GM15510 (cell line): ENCODE measurements at regions not wholly inside any gene's neighbourhood (a gene's known extent, or its start where the extent isn't known, plus 50 kb on each side); places are given as distances from the start of the nearest gene placed in this dataset.

Source experiments
- POLR2A ChIP-seq: IDR thresholded peaks from 3 replicates; pipeline ENCODE4 v1.6.1; 2011; ENCODE audit warnings: borderline replicate concordance; ENCODE audit not compliant: insufficient read length; ENCODE audit errors: extremely low read depth

- TF ChIP-seq POLR2A = no peak
These were observed 51.8 kb downstream of the ASCL4 start for GRCh38 chr12:107826276-107826675.

GRCh38 chr12:107829271-107829670 is 54.8 kb downstream of the ASCL4 start:
- no peak for TF ChIP-seq POLR2A

GRCh38 chr12:107832441-107832840 is 57.9 kb downstream of the ASCL4 start:
- TF ChIP-seq POLR2A = no peak

GRCh38 chr12:107840186-107840585 is 65.7 kb downstream of the ASCL4 start:
- no peak for TF ChIP-seq POLR2A

GRCh38 chr12:107843351-107844311 is 69.1 kb downstream of the ASCL4 start:
- TF ChIP-seq POLR2A = no peak

- TF ChIP-seq POLR2A = no peak
These were observed 69.9 kb downstream of the ASCL4 start for GRCh38 chr12:107844312-107844921.

- TF ChIP-seq POLR2A = no peak
These were observed 70.9 kb downstream of the ASCL4 start for GRCh38 chr12:107845226-107845979.

- TF ChIP-seq POLR2A = no peak
These were observed 71.6 kb downstream of the ASCL4 start for GRCh38 chr12:107845980-107846659.

- no peak for TF ChIP-seq POLR2A
These were observed 72.9 kb downstream of the ASCL4 start for GRCh38 chr12:107847430-107847829.

GRCh38 chr12:107847830-107848229 is 73.3 kb downstream of the ASCL4 start:
- TF ChIP-seq POLR2A = no peak

GRCh38 chr12:107853479-107853878 is 79.0 kb downstream of the ASCL4 start:
- no peak for TF ChIP-seq POLR2A

- TF ChIP-seq POLR2A = no peak
These were observed 81.0 kb downstream of the ASCL4 start for GRCh38 chr12:107855471-107855870.

- TF ChIP-seq POLR2A = no peak
These were observed 81.6 kb downstream of the ASCL4 start for GRCh38 chr12:107856096-107856495.

- no peak for TF ChIP-seq POLR2A
These were observed 82.7 kb downstream of the ASCL4 start for GRCh38 chr12:107857191-107857590.
